GM18868 (cell line): ENCODE measurements at regions not wholly inside any gene's neighbourhood (a gene's known extent, or its start where the extent isn't known, plus 50 kb on each side); places are given as distances from the start of the nearest gene placed in this dataset.

Source experiments
- ATAC-seq: cut with Tn5 transposase; IDR thresholded peaks from one replicate; pipeline ENCODE4 v1.9.1; 2021; ENCODE audit warnings: mild to moderate bottlenecking, moderate library complexity; ENCODE audit not compliant: unreplicated experiment

DNA sequence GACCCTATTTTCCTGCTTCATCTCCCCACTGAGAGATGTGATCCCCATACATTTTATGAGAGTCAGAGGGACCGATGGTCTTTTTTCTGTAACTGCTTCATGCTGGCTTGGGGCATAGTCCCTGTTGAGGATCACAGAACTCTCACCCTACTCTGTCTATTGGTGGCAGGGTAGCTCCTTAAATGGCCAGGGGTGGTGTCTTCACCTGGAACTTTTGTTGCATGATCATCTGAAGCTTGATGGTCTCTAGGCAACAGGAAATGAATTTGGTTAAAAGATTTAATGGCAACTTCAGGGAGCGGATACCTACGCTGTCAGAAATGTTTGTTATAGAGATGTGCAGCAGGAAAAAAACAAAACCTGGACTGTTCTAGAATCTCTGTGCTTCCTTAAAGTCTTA, 87.0 kb upstream of the GLIS3 start:
- ATAC-seq, result no peak

DNA sequence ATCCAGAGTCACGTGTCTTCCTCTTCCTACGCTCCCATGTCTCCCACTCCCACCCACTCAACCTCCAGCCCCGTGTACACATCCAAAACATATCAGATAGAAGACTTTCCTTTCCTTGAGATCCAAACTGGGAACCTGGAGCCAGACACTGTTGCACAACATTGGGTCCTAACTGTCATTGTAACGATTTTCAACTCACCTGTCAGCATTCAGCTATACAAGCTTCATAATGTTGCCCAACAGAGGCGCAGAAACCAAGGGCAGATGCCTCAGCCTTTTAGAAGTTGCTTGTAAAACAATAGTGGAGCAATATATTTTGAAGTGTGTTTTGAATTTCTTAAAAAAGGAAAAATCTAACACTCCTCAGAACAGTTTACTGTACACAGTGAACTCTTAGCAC, 84.9 kb upstream of the GLIS3 start:
- no peak for ATAC-seq

DNA sequence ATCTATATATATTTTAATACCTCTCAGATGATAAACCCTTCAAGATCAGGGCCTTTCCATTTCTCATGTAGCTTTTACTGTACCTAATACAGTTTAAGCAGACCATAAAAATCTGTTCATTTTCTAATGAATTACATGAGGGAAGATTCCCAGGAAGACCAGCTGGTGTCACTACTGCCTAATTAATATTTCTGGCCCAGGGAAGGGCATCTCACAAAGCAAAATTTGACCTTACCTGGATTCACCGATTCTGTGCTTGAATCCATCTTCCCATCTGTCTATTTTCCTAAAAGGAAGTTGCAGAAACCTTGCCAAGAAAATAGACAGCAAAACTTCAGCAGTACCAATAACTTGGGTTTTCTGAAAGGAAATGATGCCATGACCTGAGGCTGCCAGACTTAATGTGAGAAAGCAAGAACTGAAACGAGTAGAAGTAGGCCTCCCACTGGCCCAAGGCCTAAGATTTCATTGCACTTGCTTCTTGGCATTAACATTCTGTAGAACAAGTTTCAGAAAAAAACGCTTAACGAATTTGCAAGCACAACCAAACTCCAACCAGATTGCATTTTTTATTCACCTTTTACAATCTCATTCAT, 83.0 kb upstream of the GLIS3 start:
- ATAC-seq, result peak; percentile 70

DNA sequence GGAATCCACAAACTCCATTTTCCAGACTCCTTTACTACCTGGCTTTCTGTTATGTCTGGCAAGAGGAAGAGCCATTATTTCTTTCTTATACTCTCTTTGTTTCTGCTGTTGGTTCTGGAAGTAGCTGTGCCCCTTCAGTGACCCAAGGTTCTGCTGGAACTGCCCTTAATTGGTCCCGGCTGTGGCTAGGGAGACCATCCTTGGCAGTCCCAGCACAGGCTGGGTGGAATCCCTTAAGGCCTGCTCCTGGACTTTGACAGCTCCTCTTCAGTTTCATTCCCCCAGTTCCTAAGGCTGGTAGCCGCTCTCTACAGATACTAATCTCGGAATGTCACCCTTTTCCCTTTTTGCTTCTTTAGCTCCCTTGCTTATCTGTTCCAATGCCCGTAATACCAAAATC, 81.9 kb upstream of the GLIS3 start:
- no peak for ATAC-seq

DNA sequence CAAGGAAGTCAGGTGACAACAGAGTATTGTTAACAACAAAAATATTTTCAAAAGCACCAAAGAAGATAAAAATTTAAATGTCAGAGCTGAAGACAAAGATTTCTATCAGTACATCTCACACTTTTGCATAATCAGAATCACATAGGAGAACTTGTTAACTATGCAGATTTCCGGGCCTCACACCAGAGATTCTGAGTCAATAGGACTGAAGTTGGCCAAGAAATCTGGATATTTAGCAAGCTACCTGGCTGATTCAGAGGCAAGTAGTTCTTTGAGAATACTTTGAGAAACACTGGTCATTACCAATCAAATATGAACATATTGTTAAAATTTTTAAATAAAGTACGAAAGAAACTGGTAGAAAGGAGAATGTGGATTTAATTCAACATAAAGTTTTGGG, 80.5 kb upstream of the GLIS3 start:
- no peak for ATAC-seq

DNA sequence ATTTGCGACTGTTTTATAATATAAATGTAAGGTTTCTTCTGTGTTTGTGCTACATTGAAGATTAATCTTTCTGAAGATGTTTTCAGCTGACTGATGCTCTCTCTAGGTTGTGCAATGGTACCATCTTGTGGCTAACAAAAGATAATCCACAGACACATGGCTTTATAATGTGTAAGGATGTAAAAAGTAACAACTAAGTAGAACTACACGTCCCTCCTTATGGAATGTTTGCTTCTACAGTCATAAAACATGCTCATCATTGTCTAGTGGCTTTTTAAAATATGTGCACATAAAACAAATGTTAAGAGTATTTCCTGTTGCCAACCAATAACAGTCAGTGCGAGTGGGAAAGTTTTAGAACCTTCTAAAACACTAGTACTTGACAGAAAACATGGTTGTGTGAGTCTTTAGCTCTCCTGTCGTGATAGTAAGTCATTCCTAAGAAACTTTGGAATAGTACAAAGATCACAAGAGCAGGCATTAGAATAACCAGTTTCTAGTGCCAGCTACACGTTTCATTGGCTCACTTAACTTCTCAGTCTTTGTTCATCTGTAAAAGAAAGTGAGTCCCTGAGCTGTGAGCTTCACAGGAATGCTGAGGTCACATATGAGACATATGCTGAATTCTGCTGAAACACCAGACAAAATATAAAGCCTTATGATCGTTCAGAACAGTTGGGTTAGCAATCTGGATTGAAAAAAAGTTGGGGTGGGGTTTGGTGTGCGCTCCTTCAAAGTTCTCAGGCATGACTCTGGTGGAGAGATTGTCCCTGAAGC, 75.7 kb upstream of the GLIS3 start:
- ATAC-seq, result no peak

DNA sequence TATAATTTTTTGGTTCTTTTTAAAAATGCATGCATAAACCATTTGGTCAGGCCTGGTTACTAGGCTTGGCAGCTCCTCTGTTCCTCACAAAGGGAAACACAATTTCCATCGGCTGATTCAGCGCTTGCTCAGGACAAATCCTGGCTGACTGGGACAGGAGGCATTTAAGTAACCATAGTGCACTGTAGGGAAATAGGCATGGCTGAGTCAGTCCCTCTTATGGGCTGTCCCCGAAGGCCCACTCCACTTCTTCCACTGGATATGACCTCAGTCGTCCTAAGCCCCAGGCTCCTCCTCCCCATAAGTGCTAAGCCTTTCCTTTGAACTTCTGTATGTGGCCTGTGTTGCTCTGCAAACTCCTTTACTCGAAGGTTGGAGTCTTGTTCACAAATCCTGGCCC, 71.2 kb upstream of the GLIS3 start:
- ATAC-seq, result no peak

DNA sequence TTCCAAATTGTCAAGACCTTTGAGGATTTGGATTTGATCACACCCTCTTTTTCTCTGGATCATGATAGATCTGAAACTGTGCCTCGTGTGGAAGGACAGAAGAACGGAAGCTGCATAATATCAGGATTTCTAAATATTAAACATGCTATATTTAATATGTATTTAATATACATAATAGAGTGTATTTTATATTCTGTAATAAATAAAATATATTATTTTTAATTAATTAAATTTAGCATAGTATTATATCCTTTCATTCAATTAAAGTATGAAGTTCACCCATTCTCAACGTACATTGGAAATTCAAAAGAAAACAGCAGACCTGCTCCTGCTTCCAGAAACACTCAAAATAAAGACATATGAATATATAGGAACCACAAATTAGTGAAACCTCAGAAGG, 70.6 kb upstream of the GLIS3 start:
- no peak for ATAC-seq

DNA sequence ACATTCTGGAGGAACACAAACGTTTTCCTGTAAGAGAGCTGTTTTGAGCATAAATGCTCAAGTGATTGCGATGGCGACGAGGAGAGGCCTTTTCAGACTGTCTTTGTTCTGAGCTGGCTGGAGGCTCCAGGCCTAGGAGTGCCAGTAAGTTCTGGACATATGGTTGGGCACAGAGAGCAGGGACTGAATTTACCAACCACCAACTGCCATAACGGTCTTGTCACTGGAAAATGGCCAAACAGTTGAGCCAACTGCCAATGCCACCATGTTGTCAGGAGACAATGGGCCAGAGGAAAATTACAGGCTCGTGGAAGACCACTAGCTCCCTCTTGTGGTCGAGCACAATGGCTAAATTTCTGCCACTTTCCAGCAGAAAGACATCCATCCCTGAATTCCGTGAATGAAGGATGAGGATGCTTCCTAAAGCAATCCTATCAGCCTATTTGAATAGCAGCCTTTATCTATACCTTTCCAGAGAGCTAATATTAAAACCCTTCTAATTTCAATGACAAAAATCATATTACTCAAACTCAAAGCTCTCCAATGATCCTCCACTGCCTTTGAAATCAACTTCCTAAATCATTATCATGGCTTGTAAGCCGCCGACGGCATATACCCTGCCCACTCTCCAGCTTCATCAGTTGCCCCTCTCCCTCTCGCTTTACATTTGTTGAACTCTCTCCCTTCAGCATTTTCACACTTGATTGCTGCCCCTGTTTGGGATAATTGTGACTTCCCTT, 66.9 kb upstream of the GLIS3 start:
- no peak for ATAC-seq

DNA sequence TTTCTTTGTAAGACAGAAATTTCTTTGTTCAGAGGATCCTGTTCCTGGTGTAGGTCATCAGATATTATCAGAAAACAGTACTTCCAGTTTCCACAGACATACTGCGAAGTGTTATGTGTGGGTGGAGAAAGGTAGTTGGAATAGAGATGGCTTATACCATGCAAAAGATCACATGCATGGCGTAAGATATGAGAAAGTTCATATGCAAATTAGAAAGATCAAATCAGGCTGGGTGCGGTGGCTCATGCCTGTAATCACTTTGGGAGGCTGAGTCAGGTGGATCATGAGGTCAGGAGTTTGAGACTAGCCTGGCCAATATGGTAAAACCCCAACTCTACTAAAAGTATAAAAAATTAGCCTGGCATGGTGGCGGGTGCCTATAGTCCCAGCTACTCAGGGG, 65.2 kb upstream of the GLIS3 start:
- ATAC-seq, result no peak

DNA sequence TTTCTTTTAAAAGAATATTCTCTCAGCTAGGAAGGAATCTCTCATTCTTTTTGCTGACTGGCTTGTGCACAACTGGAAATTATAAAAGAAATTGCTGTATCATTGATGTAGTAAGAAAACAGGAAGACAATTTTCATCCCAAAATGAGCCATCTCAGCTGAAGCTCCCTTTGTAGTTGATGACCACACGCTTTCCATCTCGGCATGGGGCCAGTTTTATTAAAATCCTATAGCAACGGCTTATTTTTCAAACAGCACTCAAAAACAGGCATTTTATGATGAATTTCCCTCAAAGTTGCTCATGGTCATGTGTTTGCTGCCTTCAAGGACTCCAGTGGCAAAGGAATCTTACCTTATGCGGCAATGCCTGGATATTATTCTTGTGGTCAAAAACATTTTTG, 62.4 kb upstream of the GLIS3 start:
- ATAC-seq, result no peak

DNA sequence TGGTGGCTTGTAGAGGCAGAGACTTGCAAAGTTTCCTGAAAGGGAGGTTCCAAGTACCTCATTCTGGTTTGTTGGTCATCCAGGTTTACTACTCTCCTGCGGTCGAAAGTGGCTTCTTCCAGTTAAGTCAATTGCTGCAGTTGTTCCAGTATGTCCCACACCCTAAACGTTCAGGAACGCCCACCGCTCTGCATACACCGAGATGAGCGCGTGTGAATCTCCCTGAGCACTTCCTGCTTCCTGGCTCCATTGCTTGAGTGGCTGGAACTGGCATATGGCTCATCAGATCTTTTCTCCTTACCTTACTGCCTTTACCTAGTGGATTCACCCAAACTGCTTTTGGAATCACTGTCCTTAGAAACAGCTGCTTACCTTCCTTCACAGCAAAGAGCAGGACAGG, 59.1 kb upstream of the GLIS3 start:
- ATAC-seq, result no peak

DNA sequence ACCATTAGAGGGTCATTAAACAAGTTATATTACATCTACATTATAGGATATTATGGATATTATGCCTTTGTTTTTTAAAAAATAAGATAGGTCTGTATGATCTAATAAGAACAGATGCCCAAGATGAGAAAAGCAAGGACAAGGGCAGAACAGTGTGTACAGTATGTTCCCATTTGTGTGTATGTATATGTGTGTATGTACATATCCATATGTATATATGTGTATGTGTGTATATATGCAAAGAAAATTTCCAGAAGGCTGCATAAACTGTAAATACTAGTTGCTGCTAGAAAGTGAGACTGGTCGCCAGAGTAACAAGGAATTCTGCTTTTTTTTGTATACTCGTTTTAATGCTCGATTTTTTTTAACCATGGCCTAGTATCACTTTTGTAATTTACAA, 58.1 kb upstream of the GLIS3 start:
- no peak for ATAC-seq

DNA sequence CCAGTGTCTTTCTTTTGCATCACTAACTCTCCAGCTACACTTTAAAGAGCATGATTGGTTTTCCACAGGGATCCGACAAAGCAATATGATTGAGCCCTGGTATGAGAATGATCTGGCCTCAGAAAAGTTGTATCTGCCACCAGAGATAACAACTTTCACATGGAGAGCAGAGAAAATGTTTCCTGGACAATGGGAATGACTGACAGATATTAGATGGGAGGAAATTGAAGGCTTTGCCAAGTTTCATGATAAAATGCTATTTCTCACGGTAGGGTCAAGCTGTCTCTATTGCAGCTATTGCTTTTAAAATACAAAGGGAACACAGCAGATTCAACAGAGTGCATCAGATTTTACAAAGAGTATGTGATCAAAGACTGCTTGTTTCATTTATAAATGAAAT, 56.4 kb upstream of the GLIS3 start:
- no peak for ATAC-seq

DNA sequence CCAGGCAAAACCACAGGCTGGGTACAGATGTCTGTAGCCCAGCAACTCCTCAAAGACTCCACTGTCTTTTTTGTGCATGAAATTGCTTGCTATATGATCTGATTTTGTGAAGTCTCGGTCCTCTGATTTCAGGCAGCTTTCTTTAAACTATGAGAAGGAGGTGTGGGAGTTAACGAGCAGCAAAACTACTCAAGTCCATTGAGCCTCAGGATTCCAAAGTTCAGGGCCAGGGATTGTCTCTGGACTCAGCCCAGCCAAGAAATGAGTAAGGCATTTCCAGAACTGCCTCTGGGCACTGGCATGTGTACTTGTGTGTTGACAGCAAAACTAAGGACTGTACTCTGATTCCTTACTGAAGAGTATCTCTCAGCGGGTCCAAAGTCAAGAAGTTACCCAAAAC, 53.4 kb upstream of the GLIS3 start:
- ATAC-seq, result no peak

DNA sequence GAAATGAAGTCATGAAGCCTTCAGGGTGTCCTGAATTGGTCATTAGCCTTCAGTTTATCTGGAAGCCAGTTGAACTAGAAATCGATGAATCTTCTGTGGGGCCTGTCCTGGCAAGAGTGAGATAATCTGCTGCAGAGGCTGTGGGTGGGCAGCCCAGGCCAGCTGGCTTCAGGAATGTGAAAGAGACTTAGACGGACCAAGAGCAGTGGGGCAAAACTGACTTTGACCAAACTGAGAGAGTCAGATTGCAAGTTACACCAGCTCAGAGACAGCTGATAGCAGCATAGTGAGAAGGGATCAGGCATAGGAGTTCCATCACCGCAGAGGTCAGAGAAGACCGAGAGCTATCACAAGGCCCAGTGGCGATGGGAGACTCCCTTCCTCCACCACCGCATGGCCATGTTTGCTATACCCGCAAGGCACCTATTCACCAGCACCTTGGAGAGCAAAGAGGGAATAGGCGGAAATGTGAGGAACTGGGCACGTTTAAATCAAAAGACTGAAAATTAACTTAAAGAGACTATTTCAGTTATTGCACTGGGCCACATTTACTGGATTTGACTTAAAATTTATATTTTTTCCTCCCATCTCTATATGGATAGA, 50.0 kb upstream of the GLIS3 start:
- no peak for ATAC-seq
